HEK293 (cell line): ENCODE measurements at regions not wholly inside any gene's neighbourhood (a gene's known extent, or its start where the extent isn't known, plus 50 kb on each side); places are given as distances from the start of the nearest gene placed in this dataset.

ENCODE experiments used
- CTCF ChIA-PET: fragments of 350-600 bp; formaldehyde crosslinking; extraction: SDS; loops from one replicate; lab custom pipeline; 2021; ENCODE audit warnings: antibody characterized with exemption; lab: Yijun Ruan, JAX
- POLR2A ChIA-PET: fragments of 300-600 bp; formaldehyde crosslinking; extraction: SDS; loops from one replicate; lab custom pipeline; 2020; ENCODE audit warnings: antibody characterized with exemption, inconsistent platforms; lab: Yijun Ruan, JAX
- H3K27ac ChIP-seq: fragments of 200-500 bp; sonication (Bioruptor generic); 2 replicates; pipeline ENCODE4 v1.5.1; 2014; ENCODE audit warnings: low read depth, low read length, control low read depth, inconsistent platforms; ENCODE audit errors: extremely low read depth
- H3K36me3 ChIP-seq, 2 experiments: fragments of 200-500 bp in 1 of 2; sonication (Bioruptor generic) in 1 of 2; 1 replicate in 1 of 2; 2 replicates in 1 of 2; pipeline ENCODE4 v1.5.1; 2014 to 2017; ENCODE audit warnings: inconsistent platforms in 2 of 2, low read length in 2 of 2; ENCODE audit not compliant: control insufficient read depth in 2 of 2, insufficient read depth in 1 of 2
- H3K4me1 ChIP-seq: fragments of 200-500 bp; sonication (Bioruptor generic); 2 replicates; pipeline ENCODE4 v1.5.1; 2014; ENCODE audit warnings: mild to moderate bottlenecking, low read length, inconsistent platforms; ENCODE audit not compliant: control insufficient read depth, insufficient read depth
- H3K4me3 ChIP-seq: 2 replicates; pipeline ENCODE4 v1.5.1; 2011; ENCODE audit warnings: low read depth, mild to moderate bottlenecking, control low read depth, low read length, moderate library complexity
- H3K9me3 ChIP-seq: fragments of 200-500 bp; sonication (Bioruptor generic); 2 replicates; pipeline ENCODE4 v1.5.1; 2014; ENCODE audit warnings: low read depth, low read length, inconsistent platforms; ENCODE audit not compliant: control insufficient read depth, insufficient read depth
- BCL11A ChIP-seq: fragments of 450-650 bp; formaldehyde crosslinking; IDR thresholded peaks from 2 replicates; pipeline ENCODE4 v1.5.1; 2016; ENCODE audit warnings: low read depth, missing biosample characterization, missing genetic modification characterization
- BCL11B ChIP-seq: fragments of 450-650 bp; formaldehyde crosslinking; IDR thresholded peaks from 2 replicates; pipeline ENCODE4 v1.5.1; 2016; ENCODE audit warnings: low read depth, missing biosample characterization, missing genetic modification characterization
- EGR2 ChIP-seq: fragments of 450-650 bp; formaldehyde crosslinking; IDR thresholded peaks from 2 replicates; pipeline ENCODE4 v1.5.1; 2016; ENCODE audit warnings: low read depth, missing biosample characterization, missing genetic modification characterization
- KLF8 ChIP-seq: fragments of 450-650 bp; formaldehyde crosslinking; IDR thresholded peaks from 2 replicates; pipeline ENCODE4 v1.5.1; 2016; ENCODE audit warnings: missing biosample characterization, missing genetic modification characterization
- MZF1 ChIP-seq: fragments of 450-650 bp; formaldehyde crosslinking; IDR thresholded peaks from 2 replicates; pipeline ENCODE4 v1.5.1; 2017; ENCODE audit warnings: missing biosample characterization, missing genetic modification characterization, borderline replicate concordance
- REPIN1 ChIP-seq: fragments of 450-650 bp; formaldehyde crosslinking; IDR thresholded peaks from 2 replicates; pipeline ENCODE4 v1.5.1; 2017; ENCODE audit warnings: missing biosample characterization, missing genetic modification characterization, low read depth
- SALL2 ChIP-seq: fragments of 450-650 bp; formaldehyde crosslinking; IDR thresholded peaks from 2 replicates; pipeline ENCODE4 v1.5.0; 2017; ENCODE audit warnings: missing biosample characterization, mild to moderate bottlenecking, missing genetic modification characterization, borderline replicate concordance
- ZEB2 ChIP-seq: fragments of 450-650 bp; formaldehyde crosslinking; IDR thresholded peaks from 2 replicates; pipeline ENCODE4 v1.5.1; 2016; ENCODE audit warnings: missing biosample characterization, missing genetic modification characterization
- ZNF132 ChIP-seq: fragments of 450-650 bp; formaldehyde crosslinking; IDR thresholded peaks from 2 replicates; pipeline ENCODE4 v1.5.1; 2017; ENCODE audit warnings: missing biosample characterization, missing genetic modification characterization, borderline replicate concordance
- ZNF223 ChIP-seq: fragments of 450-650 bp; formaldehyde crosslinking; IDR thresholded peaks from 2 replicates; pipeline ENCODE4 v1.5.1; 2016; ENCODE audit warnings: missing biosample characterization, missing genetic modification characterization
- ZNF239 ChIP-seq: fragments of 450-650 bp; formaldehyde crosslinking; IDR thresholded peaks from 2 replicates; pipeline ENCODE4 v1.5.1; 2016; ENCODE audit warnings: missing biosample characterization, missing genetic modification characterization
- ZNF292 ChIP-seq: fragments of 450-650 bp; formaldehyde crosslinking; IDR thresholded peaks from 2 replicates; pipeline ENCODE4 v1.5.1; 2016; ENCODE audit warnings: low read depth, missing biosample characterization, missing genetic modification characterization, borderline replicate concordance
- ZNF366 ChIP-seq: fragments of 450-650 bp; formaldehyde crosslinking; conservative IDR thresholded peaks from 2 replicates; pipeline ENCODE4 v1.5.1; 2016; ENCODE audit warnings: missing biosample characterization, missing genetic modification characterization
- ZNF624 ChIP-seq: fragments of 450-650 bp; formaldehyde crosslinking; IDR thresholded peaks from 2 replicates; pipeline ENCODE4 v1.5.1; 2017; ENCODE audit warnings: missing biosample characterization, missing genetic modification characterization
- ZNF654 ChIP-seq: fragments of 450-650 bp; formaldehyde crosslinking; IDR thresholded peaks from 2 replicates; pipeline ENCODE4 v1.5.1; 2016; ENCODE audit warnings: low read depth, missing biosample characterization, missing genetic modification characterization
- TF ChIP-seq, protein P1 (sequence below): fragments of 450-650 bp; formaldehyde crosslinking; IDR thresholded peaks from 2 replicates; pipeline ENCODE4 v1.5.1; 2017; ENCODE audit warnings: missing biosample characterization, missing genetic modification characterization
- TF ChIP-seq, protein P2 (sequence below): fragments of 450-650 bp; formaldehyde crosslinking; IDR thresholded peaks from 2 replicates; pipeline ENCODE4 v1.5.1; 2017; ENCODE audit warnings: missing biosample characterization, missing genetic modification characterization
- TF ChIP-seq, protein P3 (sequence below): fragments of 450-650 bp; formaldehyde crosslinking; IDR thresholded peaks from 2 replicates; pipeline ENCODE4 v1.5.1; 2016; ENCODE audit warnings: missing biosample characterization, missing genetic modification characterization
- TF ChIP-seq, protein P4 (sequence below): fragments of 450-650 bp; formaldehyde crosslinking; optimal IDR thresholded peaks from 2 replicates; pipeline ENCODE3; 2016; ENCODE audit warnings: missing biosample characterization, mild to moderate bottlenecking, missing genetic modification characterization
- TF ChIP-seq, protein P5 (sequence below): fragments of 450-650 bp; formaldehyde crosslinking; conservative IDR thresholded peaks from 2 replicates; pipeline ENCODE4 v1.5.1; 2016; ENCODE audit warnings: low read depth, missing biosample characterization, missing genetic modification characterization

DNA sequence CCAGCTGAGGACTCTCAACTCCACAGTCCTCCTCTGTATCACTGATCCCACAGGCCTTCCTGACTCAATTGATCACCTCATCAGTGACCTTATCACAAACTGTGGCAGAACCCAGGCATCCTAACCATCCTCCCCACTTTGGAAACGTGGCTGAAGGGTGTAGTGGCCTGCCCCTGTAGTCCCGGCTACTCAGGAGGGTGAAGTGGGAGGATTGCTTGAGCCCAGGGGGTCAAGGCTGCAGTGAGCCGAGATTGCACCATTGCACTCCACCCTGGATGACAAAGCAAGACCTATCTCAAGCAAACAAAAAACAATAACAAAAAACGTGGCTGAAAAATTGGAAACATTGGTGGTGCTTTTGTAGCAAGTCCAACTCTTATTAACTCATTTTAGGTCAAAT lies 203.4 kb upstream of the ZNF217 start:
- H3K4me1 ChIP-seq: no peaks in the 10 kb centered on the region
- no peaks in the 10 kb centered on the region for H3K36me3 ChIP-seq
- no peak overlapping the region for H3K27ac ChIP-seq
- H3K9me3 ChIP-seq: no peaks in the 10 kb centered on the region
- TF ChIP-seq, protein P1, sequence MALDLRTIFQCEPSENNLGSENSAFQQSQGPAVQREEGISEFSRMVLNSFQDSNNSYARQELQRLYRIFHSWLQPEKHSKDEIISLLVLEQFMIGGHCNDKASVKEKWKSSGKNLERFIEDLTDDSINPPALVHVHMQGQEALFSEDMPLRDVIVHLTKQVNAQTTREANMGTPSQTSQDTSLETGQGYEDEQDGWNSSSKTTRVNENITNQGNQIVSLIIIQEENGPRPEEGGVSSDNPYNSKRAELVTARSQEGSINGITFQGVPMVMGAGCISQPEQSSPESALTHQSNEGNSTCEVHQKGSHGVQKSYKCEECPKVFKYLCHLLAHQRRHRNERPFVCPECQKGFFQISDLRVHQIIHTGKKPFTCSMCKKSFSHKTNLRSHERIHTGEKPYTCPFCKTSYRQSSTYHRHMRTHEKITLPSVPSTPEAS (tag by site-specific recombination): no peak
- TF ChIP-seq ZNF624: no peak
- no peak for TF ChIP-seq ZNF132
- TF ChIP-seq BCL11B: no peak
- TF ChIP-seq, protein P2, sequence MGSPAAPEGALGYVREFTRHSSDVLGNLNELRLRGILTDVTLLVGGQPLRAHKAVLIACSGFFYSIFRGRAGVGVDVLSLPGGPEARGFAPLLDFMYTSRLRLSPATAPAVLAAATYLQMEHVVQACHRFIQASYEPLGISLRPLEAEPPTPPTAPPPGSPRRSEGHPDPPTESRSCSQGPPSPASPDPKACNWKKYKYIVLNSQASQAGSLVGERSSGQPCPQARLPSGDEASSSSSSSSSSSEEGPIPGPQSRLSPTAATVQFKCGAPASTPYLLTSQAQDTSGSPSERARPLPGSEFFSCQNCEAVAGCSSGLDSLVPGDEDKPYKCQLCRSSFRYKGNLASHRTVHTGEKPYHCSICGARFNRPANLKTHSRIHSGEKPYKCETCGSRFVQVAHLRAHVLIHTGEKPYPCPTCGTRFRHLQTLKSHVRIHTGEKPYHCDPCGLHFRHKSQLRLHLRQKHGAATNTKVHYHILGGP: no peak
- TF ChIP-seq ZNF223 (tag by site-specific recombination): no peak
- no peak for TF ChIP-seq ZEB2 (tag by site-specific recombination)
- TF ChIP-seq, protein P3, sequence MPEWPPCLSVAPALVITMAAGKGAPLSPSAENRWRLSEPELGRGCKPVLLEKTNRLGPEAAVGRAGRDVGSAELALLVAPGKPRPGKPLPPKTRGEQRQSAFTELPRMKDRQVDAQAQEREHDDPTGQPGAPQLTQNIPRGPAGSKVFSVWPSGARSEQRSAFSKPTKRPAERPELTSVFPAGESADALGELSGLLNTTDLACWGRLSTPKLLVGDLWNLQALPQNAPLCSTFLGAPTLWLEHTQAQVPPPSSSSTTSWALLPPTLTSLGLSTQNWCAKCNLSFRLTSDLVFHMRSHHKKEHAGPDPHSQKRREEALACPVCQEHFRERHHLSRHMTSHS (tag by site-specific recombination): no peak
- no peak for TF ChIP-seq EGR2 (tag by site-specific recombination)
- TF ChIP-seq, protein P4, sequence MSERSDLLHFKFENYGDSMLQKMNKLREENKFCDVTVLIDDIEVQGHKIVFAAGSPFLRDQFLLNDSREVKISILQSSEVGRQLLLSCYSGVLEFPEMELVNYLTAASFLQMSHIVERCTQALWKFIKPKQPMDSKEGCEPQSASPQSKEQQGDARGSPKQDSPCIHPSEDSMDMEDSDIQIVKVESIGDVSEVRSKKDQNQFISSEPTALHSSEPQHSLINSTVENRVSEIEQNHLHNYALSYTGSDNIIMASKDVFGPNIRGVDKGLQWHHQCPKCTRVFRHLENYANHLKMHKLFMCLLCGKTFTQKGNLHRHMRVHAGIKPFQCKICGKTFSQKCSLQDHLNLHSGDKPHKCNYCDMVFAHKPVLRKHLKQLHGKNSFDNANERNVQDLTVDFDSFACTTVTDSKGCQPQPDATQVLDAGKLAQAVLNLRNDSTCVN (tag by site-specific recombination): no peak
- no peak for TF ChIP-seq ZNF654
- no peak for TF ChIP-seq BCL11A
- no peak for TF ChIP-seq ZNF292 (tag by site-specific recombination)
- no peak for TF ChIP-seq ZNF239 (tag by site-specific recombination)
- no peak for TF ChIP-seq REPIN1 (tag by site-specific recombination)
- no peak for TF ChIP-seq MZF1
- TF ChIP-seq, protein P5, sequence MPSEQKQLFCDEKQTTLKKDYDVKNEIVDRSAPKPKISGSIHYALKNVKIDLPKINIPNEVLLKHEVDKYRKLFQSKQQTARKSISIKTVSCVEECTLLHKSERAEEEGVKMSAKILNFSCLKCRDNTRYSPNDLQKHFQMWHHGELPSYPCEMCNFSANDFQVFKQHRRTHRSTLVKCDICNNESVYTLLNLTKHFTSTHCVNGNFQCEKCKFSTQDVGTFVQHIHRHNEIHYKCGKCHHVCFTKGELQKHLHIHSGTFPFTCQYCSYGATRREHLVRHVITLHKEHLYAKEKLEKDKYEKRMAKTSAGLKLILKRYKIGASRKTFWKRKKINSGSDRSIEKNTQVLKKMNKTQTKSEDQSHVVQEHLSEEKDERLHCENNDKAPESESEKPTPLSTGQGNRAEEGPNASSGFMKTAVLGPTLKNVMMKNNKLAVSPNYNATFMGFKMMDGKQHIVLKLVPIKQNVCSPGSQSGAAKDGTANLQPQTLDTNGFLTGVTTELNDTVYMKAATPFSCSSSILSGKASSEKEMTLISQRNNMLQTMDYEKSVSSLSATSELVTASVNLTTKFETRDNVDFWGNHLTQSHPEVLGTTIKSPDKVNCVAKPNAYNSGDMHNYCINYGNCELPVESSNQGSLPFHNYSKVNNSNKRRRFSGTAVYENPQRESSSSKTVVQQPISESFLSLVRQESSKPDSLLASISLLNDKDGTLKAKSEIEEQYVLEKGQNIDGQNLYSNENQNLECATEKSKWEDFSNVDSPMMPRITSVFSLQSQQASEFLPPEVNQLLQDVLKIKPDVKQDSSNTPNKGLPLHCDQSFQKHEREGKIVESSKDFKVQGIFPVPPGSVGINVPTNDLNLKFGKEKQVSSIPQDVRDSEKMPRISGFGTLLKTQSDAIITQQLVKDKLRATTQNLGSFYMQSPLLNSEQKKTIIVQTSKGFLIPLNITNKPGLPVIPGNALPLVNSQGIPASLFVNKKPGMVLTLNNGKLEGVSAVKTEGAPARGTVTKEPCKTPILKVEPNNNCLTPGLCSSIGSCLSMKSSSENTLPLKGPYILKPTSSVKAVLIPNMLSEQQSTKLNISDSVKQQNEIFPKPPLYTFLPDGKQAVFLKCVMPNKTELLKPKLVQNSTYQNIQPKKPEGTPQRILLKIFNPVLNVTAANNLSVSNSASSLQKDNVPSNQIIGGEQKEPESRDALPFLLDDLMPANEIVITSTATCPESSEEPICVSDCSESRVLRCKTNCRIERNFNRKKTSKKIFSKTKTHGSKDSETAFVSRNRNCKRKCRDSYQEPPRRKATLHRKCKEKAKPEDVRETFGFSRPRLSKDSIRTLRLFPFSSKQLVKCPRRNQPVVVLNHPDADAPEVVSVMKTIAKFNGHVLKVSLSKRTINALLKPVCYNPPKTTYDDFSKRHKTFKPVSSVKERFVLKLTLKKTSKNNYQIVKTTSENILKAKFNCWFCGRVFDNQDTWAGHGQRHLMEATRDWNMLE: no peak
- TF ChIP-seq ZNF366 (tag by site-specific recombination): no peak
- TF ChIP-seq KLF8 (tag by site-specific recombination): no peak
- TF ChIP-seq SALL2 (tag by site-specific recombination): no peak
- ChIA-PET POLR2A (no interaction called here), CTCF (no interaction called here)
- no peak overlapping the region for H3K4me3 ChIP-seq
